ENCODE measurements at regions not wholly inside any gene's neighbourhood (a gene's known extent, or its start where the extent isn't known, plus 50 kb on each side); places are given as distances from the start of the nearest gene placed in this dataset.
A peak's percentile ranks its signal among the peaks of the same experiment; 100 is the strongest.
"Not testable (repeated sequence)": the region's sequence is repeated elsewhere in the genome, so short reads cannot be mapped to it uniquely, and the experiment has no call there.

GRCh38 chr12:60539592-60539991, 943.8 kb downstream of the SLC16A7 start:
- Histone ChIP-seq H3K27ac (no peak overlapping the region), H3K27me3 (no peaks in the 10 kb centered on the region), H3K4me1 (replicated peaks in 1 of 2) (no peaks in the 10 kb centered on the region), H3K4me3 (peak overlapping the region in 1 of 4 donors; percentile 45), H3K36me3 (replicated peaks in 1 of 2) (no peaks in the 10 kb centered on the region), H3K9me3 (replicated peaks in 1 of 3) (peaks cover 0 to 5% (median 0%) of the 10 kb centered on the region in 3 donors)
- 29 to 32% (median 31%) methylated on average over 5 of the region's 5 CpGs for WGBS, 4 donors
- intact Hi-C loops (cut with DNase I): no loop called here
- TF ChIP-seq POLR2A (IDR thresholded peaks at IDR 0.05) (no peak), CTCF (IDR thresholded peaks at IDR 0.05) (no peak)
- peak in 6 of 7 donors; percentile 28 to 63 (median 42) for DNase-seq

- intact Hi-C loops (cut with DNase I): no loop called here
- no peaks in the 10 kb centered on the region for H3K36me3 ChIP-seq (replicated peaks in 1 of 2)
- TF ChIP-seq CTCF (IDR thresholded peaks at IDR 0.05) (no peak), POLR2A (IDR thresholded peaks at IDR 0.05) (no peak)
These were observed 973.1 kb downstream of the SLC16A7 start for GRCh38 chr12:60568914-60569313.

GRCh38 chr12:60577607-60578006, 981.8 kb downstream of the SLC16A7 start:
- intact Hi-C loops (cut with DNase I): no loop called here
- no peaks in the 10 kb centered on the region for H3K27me3 ChIP-seq
- WGBS, 4 donors: 65 to 79% (median 78%) methylated on average over 4 of the region's 4 CpGs
- no peak for DNase-seq
- H3K4me1 ChIP-seq (replicated peaks in 1 of 2): no peaks in the 10 kb centered on the region
- H3K4me3 ChIP-seq: no peak overlapping the region
- H3K36me3 ChIP-seq (replicated peaks in 1 of 2): no peaks in the 10 kb centered on the region
- H3K9me3 ChIP-seq (replicated peaks in 1 of 3): no peaks in the 10 kb centered on the region
- H3K27ac ChIP-seq: no peak overlapping the region
- no peak for TF ChIP-seq CTCF (IDR thresholded peaks at IDR 0.05)
- TF ChIP-seq POLR2A (IDR thresholded peaks at IDR 0.05): no peak

More at GRCh38 chr12:60568914-60569313, 973.1 kb downstream of the SLC16A7 start:
- H3K9me3 ChIP-seq (replicated peaks in 1 of 3): no peaks in the 10 kb centered on the region
- no peak overlapping the region for H3K27ac ChIP-seq
- 76 to 87% (median 83%) methylated on average over 2 of the region's 2 CpGs for WGBS, 4 donors
- H3K4me1 ChIP-seq (replicated peaks in 1 of 2): no peaks in the 10 kb centered on the region
- H3K4me3 ChIP-seq: no peak overlapping the region
- no peak for DNase-seq
- no peaks in the 10 kb centered on the region for H3K27me3 ChIP-seq

GRCh38 chr12:60587664-60588063, 991.8 kb downstream of the SLC16A7 start:
- H3K4me1 ChIP-seq (replicated peaks in 1 of 2); intact Hi-C loops (cut with DNase I); H3K9me3 ChIP-seq (replicated peaks in 1 of 3); H3K27me3 ChIP-seq; H3K4me3 ChIP-seq; H3K36me3 ChIP-seq (replicated peaks in 1 of 2); H3K27ac ChIP-seq; DNase-seq: not testable (repeated sequence)
- 92 to 98% (median 94%) methylated on average over 1 of the region's 1 CpG for WGBS, 4 donors

GRCh38 chr12:60594035-60594711, 998.3 kb downstream of the SLC16A7 start:
- no peak overlapping the region for H3K4me3 ChIP-seq
- DNase-seq: no peak
- intact Hi-C loops (cut with DNase I): no loop called here
- no peaks in the 10 kb centered on the region for H3K36me3 ChIP-seq (replicated peaks in 1 of 2)
- no peaks in the 10 kb centered on the region for H3K27me3 ChIP-seq
- no peaks in the 10 kb centered on the region for H3K9me3 ChIP-seq (replicated peaks in 1 of 3)
- H3K27ac ChIP-seq: no peak overlapping the region
- TF ChIP-seq POLR2A (IDR thresholded peaks at IDR 0.05): no peak
- TF ChIP-seq CTCF (IDR thresholded peaks at IDR 0.05): no peak
- H3K4me1 ChIP-seq (replicated peaks in 1 of 2): no peaks in the 10 kb centered on the region
- 81 to 96% (median 90%) methylated on average over 9 to 13 of the region's 13 CpGs for WGBS, 4 donors

All from adrenal gland (tissue), 9 donors.